Endothelial cell (in vitro differentiated cells): ENCODE measurements at regions not wholly inside any gene's neighbourhood (a gene's known extent, or its start where the extent isn't known, plus 50 kb on each side); places are given as distances from the start of the nearest gene placed in this dataset.

Experiments
- DNase-seq: peaks from one replicate; pipeline ENCODE4 v3.0.0; 2021; ENCODE audit warnings: low spot score
- H3K27ac Mint-ChIP-seq: one replicate; pipeline ENCODE4 v1.8.0; 2021; ENCODE audit warnings: mixed read lengths, inconsistent platforms; ENCODE audit not compliant: unreplicated experiment
- H3K27me3 Mint-ChIP-seq: one replicate; pipeline ENCODE4 v1.8.0; 2021; ENCODE audit warnings: mild to moderate bottlenecking, moderate library complexity, mixed read lengths, inconsistent platforms; ENCODE audit not compliant: unreplicated experiment
- H3K36me3 Mint-ChIP-seq: one replicate; pipeline ENCODE4 v1.8.0; 2021; ENCODE audit warnings: mild to moderate bottlenecking, low read depth, mixed read lengths, inconsistent platforms; ENCODE audit not compliant: unreplicated experiment
- H3K4me1 Mint-ChIP-seq: one replicate; pipeline ENCODE4 v1.8.0; 2021; ENCODE audit warnings: mild to moderate bottlenecking, mixed read lengths, inconsistent platforms; ENCODE audit not compliant: unreplicated experiment
- H3K4me3 Mint-ChIP-seq: one replicate; pipeline ENCODE4 v1.8.0; 2021; ENCODE audit warnings: mild to moderate bottlenecking, mixed read lengths, inconsistent platforms; ENCODE audit not compliant: unreplicated experiment
- H3K9me3 Mint-ChIP-seq: one replicate; pipeline ENCODE4 v1.8.0; 2021; ENCODE audit warnings: mixed read lengths, inconsistent platforms; ENCODE audit not compliant: unreplicated experiment
- CTCF ChIP-seq: fragments of 200-600 bp; sonication (generic); IDR thresholded peaks from one replicate; pipeline ENCODE4 v1.5.0; 2021; ENCODE audit warnings: antibody characterized with exemption; ENCODE audit not compliant: unreplicated experiment

GRCh38 chr6:147633191-147633590 lies 124.7 kb downstream of the SAMD5 start:
- TF ChIP-seq CTCF = no peak
- no peak overlapping the region for H3K27ac Mint-ChIP-seq
- peaks cover 4% of the 10 kb centered on the region for H3K27me3 Mint-ChIP-seq
- H3K36me3 Mint-ChIP-seq = no peaks in the 10 kb centered on the region
- H3K4me3 Mint-ChIP-seq = no peak overlapping the region
- DNase-seq = no peak
- H3K4me1 Mint-ChIP-seq = no peaks in the 10 kb centered on the region
- H3K9me3 Mint-ChIP-seq = no peaks in the 10 kb centered on the region

GRCh38 chr6:147637620-147638195 lies 129.2 kb downstream of the SAMD5 start:
- Mint-ChIP-seq H3K36me3 (no peaks in the 10 kb centered on the region), H3K27me3 (no peaks in the 10 kb centered on the region), H3K4me1 (no peaks in the 10 kb centered on the region), H3K9me3 (no peaks in the 10 kb centered on the region), H3K4me3 (no peak overlapping the region), H3K27ac (no peak overlapping the region)
- DNase-seq = no peak
- no peak for TF ChIP-seq CTCF

- no peaks in the 10 kb centered on the region for H3K9me3 Mint-ChIP-seq
- H3K27me3 Mint-ChIP-seq = no peaks in the 10 kb centered on the region
- no peak for TF ChIP-seq CTCF
- no peak for DNase-seq
- no peaks in the 10 kb centered on the region for H3K4me1 Mint-ChIP-seq
- no peak overlapping the region for H3K4me3 Mint-ChIP-seq
- no peaks in the 10 kb centered on the region for H3K36me3 Mint-ChIP-seq
- no peak overlapping the region for H3K27ac Mint-ChIP-seq
These were observed 130.8 kb downstream of the SAMD5 start for GRCh38 chr6:147639279-147639678.

- no peaks in the 10 kb centered on the region for H3K27me3 Mint-ChIP-seq
- H3K4me1 Mint-ChIP-seq = no peaks in the 10 kb centered on the region
- H3K9me3 Mint-ChIP-seq = no peaks in the 10 kb centered on the region
- no peaks in the 10 kb centered on the region for H3K36me3 Mint-ChIP-seq
- no peak for TF ChIP-seq CTCF
- H3K4me3 Mint-ChIP-seq = no peak overlapping the region
- no peak overlapping the region for H3K27ac Mint-ChIP-seq
- no peak for DNase-seq
These were observed 132.1 kb downstream of the SAMD5 start for GRCh38 chr6:147640606-147641005.

- Mint-ChIP-seq H3K4me1 (no peaks in the 10 kb centered on the region), H3K27ac (no peak overlapping the region), H3K36me3 (no peaks in the 10 kb centered on the region), H3K27me3 (no peaks in the 10 kb centered on the region), H3K9me3 (no peaks in the 10 kb centered on the region), H3K4me3 (no peak overlapping the region)
- no peak for DNase-seq
- TF ChIP-seq CTCF = no peak
These were observed 133.0 kb downstream of the SAMD5 start for GRCh38 chr6:147641511-147641910.
